ENCODE measurements at regions not wholly inside any gene's neighbourhood (a gene's known extent, or its start where the extent isn't known, plus 50 kb on each side); places are given as distances from the start of the nearest gene placed in this dataset.

DNA sequence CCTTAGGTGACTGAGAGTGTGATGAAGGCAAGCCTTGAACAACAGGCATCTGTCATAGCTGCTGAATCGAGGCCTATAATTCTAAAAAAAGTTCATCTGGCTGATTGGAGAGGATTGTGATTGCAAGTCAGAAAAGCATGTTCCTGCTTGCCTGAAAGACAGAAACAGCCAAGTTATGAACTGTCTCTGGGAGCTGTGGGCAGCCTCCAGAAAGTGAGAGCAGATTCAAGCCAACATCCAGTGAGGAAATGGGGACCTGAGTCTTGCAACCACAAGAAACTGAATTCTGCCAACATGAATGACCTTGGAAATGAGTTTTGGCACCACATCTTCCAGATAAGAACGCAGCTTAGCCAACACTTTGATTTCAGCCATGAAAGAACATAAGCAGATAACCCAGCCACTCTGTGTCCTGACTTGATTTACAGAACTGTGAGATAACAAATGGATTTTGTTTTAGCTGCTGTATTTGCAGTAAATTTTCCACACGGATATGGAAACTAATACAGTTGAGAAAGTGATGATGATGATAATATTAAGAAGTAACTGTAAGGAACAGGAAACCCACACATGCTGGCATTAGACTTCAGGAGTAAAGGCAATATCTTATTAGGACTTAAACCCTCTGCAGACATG, 240.3 kb upstream of the NDST3 start:
- intact Hi-C loops (cut with micrococcal nuclease; ENCODE audit: unreplicated experiment) = no loop called here
- TF ChIP-seq EZH2phosphoT487 (IDR thresholded peaks at IDR 0.05; ENCODE audit: borderline replicate concordance, low read depth, low read length) = no peak
- TF ChIP-seq CTCF (conservative IDR thresholded peaks at IDR 0.05; ENCODE audit: low read length) = no peak
- CTCF ChIA-PET (ENCODE audit: unreplicated experiment) = no interaction called here
- Histone ChIP-seq H3K27ac (ENCODE audit: low read depth, low read length, poor library complexity, severe bottlenecking) (no peak overlapping the region), H2AFZ (ENCODE audit: low read length) (no peak overlapping the region), H3K36me3 (ENCODE audit: insufficient read depth, low read length) (no peaks in the 10 kb centered on the region), H3K9me3 (ENCODE audit: low read length) (no peaks in the 10 kb centered on the region), H3K9me2 (ENCODE audit: insufficient read depth, low read length) (no peaks in the 10 kb centered on the region), H4K20me1 (ENCODE audit: insufficient read depth, low read length) (no peaks in the 10 kb centered on the region), H3K4me3 (ENCODE audit: low read depth, low read length, poor library complexity, severe bottlenecking) (no peak overlapping the region), H3K4me2 (ENCODE audit: low read length) (no peak overlapping the region), H3K79me2 (ENCODE audit: insufficient read depth, low read depth, low read length) (no peaks in the 10 kb centered on the region), H3K4me1 (ENCODE audit: insufficient read depth, low read length, poor library complexity, severe bottlenecking) (no peaks in the 10 kb centered on the region)
- POLR2A ChIA-PET = interaction anchor here (0.8 to 1.2 kb wide), 2 partner anchors 13 to 95 kb away, joined by 3 to 4 read pairs; no protein-coding TSS in a partner anchor
- no TSS peak for BruUV-seq (replicated peaks)
- no peak for DNase-seq (ENCODE audit: low spot score)

- Histone ChIP-seq H3K9me2 (ENCODE audit: insufficient read depth, low read length) (no peaks in the 10 kb centered on the region), H3K4me3 (ENCODE audit: low read depth, low read length, poor library complexity, severe bottlenecking) (no peak overlapping the region), H3K79me2 (ENCODE audit: insufficient read depth, low read depth, low read length) (no peaks in the 10 kb centered on the region), H3K27ac (ENCODE audit: low read depth, low read length, poor library complexity, severe bottlenecking) (no peak overlapping the region), H4K20me1 (ENCODE audit: insufficient read depth, low read length) (no peaks in the 10 kb centered on the region), H3K4me2 (ENCODE audit: low read length) (no peak overlapping the region), H3K36me3 (ENCODE audit: insufficient read depth, low read length) (no peaks in the 10 kb centered on the region), H2AFZ (ENCODE audit: low read length) (no peak overlapping the region), H3K4me1 (ENCODE audit: insufficient read depth, low read length, poor library complexity, severe bottlenecking) (no peaks in the 10 kb centered on the region), H3K9me3 (ENCODE audit: low read length) (no peaks in the 10 kb centered on the region)
- intact Hi-C loops (cut with micrococcal nuclease; ENCODE audit: unreplicated experiment) = no loop called here
- ChIA-PET POLR2A (interaction anchor here (0.5 to 0.7 kb wide), 3 partner anchors 18 to 1361 kb away, joined by 3 read pairs; no protein-coding TSS in a partner anchor), CTCF (ENCODE audit: unreplicated experiment) (no interaction called here)
- no peak for DNase-seq (ENCODE audit: low spot score)
- no TSS peak for BruUV-seq (replicated peaks)
- TF ChIP-seq CTCF (conservative IDR thresholded peaks at IDR 0.05; ENCODE audit: low read length) = no peak
- TF ChIP-seq EZH2phosphoT487 (IDR thresholded peaks at IDR 0.05; ENCODE audit: borderline replicate concordance, low read depth, low read length) = no peak
These were observed 237.6 kb upstream of the NDST3 start for GRCh38 chr4:117796677-117797076.

DNA sequence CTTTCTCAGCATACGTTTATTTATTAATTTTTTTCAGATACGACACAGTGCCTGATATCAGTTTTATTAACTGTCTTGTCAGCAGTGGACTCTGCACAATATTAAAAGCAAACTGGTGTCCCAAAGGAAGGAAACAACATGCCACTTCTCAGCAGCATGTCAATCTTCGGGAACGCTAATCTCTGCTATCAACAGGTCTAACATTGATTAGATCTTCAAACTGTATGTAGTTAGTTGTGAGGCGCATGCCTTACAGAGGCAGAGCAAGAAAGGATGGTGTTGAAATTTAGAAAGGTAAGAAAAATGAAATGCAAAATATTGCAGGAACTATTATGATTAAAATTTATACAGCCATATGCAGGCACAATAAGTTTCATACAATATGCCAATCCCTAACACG, 233.7 kb upstream of the NDST3 start:
- Histone ChIP-seq H3K9me3 (ENCODE audit: low read length) (no peaks in the 10 kb centered on the region), H3K4me2 (ENCODE audit: low read length) (no peak overlapping the region), H3K4me1 (ENCODE audit: insufficient read depth, low read length, poor library complexity, severe bottlenecking) (no peaks in the 10 kb centered on the region), H3K79me2 (ENCODE audit: insufficient read depth, low read depth, low read length) (no peaks in the 10 kb centered on the region), H3K36me3 (ENCODE audit: insufficient read depth, low read length) (no peaks in the 10 kb centered on the region), H3K9me2 (ENCODE audit: insufficient read depth, low read length) (no peaks in the 10 kb centered on the region), H2AFZ (ENCODE audit: low read length) (no peak overlapping the region), H3K27ac (ENCODE audit: low read depth, low read length, poor library complexity, severe bottlenecking) (no peak overlapping the region), H4K20me1 (ENCODE audit: insufficient read depth, low read length) (no peaks in the 10 kb centered on the region), H3K4me3 (ENCODE audit: low read depth, low read length, poor library complexity, severe bottlenecking) (no peak overlapping the region)
- TF ChIP-seq CTCF (conservative IDR thresholded peaks at IDR 0.05; ENCODE audit: low read length) = no peak
- no peak for TF ChIP-seq EZH2phosphoT487 (IDR thresholded peaks at IDR 0.05; ENCODE audit: borderline replicate concordance, low read depth, low read length)
- CTCF ChIA-PET (ENCODE audit: unreplicated experiment) = no interaction called here
- POLR2A ChIA-PET = interaction anchor here (1.6 kb wide), 1 partner anchor 11 kb away, joined by 4 read pairs; no protein-coding TSS in a partner anchor
- intact Hi-C loops (cut with micrococcal nuclease; ENCODE audit: unreplicated experiment) = loop anchor here (10.0 kb wide), 1 partner anchor 224 kb away; no protein-coding TSS in a partner anchor
- no peak for DNase-seq (ENCODE audit: low spot score)
- no TSS peak for BruUV-seq (replicated peaks)
